RKO (cell line): ENCODE measurements at regions not wholly inside any gene's neighbourhood (a gene's known extent, or its start where the extent isn't known, plus 50 kb on each side); places are given as distances from the start of the nearest gene placed in this dataset.
A peak's percentile ranks its signal among the peaks of the same experiment; 100 is the strongest.

ENCODE experiments used
- DNase-seq: peaks from one replicate; pipeline ENCODE4 v3.0.0-alpha.2; 2016; ENCODE audit warnings: low spot score

DNA sequence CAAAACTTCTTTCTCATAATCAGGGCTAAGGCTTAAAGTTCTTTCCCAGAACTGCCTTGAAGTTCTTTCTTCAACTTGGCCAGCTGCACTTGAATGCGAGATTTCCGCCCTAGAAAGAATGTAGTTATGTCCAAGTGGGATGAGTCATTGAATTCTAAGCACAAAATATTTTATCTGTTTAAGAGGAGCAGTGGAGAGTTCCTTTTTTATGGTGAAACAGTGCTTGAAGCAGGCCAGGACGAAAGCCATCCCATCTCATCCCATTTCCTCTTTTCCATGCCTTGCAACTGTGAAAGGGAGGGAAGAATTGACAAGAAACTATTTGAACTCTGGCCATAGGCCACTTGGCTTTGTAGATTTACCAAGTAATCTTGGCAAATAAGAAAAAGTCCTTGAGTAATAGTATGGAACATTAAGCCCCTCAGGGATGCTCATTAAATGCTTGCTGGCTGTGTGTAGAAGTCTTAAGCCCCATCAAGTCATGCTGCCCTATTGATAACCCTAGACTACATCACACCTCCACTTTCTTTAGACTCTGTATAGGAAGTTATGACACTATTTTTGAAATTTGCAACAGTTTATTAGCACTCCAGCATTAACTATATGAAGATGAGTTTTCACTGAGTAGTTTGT, 174.5 kb downstream of the KCTD12 start:
- no peak for DNase-seq

DNA sequence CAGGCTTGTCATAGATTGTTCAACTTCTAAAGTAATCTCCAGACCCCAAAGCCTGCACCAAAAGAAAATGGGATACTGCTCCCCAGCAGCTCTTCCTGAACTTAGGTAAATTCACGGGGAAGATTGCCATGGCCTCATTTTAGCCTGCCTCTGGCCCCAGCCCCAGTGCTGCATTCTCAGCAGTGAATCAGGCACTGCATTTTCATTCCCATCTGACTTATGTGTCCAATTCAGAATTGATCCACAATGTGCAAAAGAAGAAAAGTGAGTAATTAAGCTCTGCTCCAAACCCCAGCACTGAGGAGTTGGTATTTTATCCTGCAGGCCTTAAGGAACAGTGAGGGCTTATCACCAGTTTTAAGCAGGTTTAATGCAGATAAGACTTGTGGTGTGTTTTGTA, 176.4 kb downstream of the KCTD12 start:
- DNase-seq, result no peak

DNA sequence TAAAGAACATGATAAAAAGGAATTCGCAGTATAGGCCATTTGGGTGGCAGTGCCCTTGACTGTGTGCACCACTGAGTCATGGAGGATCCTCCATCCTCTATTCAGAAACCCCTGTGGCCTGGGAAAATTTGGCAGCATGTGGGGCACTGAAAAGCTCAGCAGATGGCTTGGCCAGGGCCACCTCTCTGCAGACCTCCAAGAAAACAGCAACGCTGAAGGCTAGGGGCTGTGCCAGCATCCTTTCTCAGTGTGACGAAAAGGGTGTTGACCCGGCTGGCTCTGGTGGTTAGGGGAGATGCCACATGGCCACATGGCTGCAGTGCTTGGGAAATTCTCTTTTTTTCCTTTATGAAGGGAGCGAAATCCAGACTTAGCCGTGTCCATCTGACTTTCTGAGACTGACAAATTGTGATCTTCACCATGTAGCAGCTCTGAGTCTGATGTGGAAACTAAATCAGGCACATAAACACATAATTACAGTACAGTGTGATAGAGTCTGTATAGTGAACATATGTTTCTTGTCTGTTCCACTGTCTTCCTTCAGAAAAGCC, 178.0 kb downstream of the KCTD12 start:
- DNase-seq, result no peak

DNA sequence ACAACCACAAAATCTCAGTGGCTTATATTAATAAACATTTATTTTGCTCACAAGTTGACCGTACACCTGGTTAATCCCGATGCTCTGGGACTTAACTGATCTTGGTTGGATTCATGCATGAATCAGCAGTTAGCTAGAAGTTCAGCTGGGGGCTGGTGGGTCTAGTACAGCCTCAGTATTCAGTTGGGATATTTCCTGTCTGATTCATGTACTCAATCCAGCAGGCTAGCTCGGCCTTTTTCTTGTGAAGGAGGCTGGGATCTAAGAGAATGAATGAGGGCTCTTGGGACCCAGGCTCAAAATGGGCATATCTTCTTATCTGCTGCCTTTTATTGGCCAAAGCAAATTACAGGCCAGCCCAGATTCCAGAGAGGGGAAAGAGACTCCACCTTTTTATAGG, 178.8 kb downstream of the KCTD12 start:
- DNase-seq, result no peak

DNA sequence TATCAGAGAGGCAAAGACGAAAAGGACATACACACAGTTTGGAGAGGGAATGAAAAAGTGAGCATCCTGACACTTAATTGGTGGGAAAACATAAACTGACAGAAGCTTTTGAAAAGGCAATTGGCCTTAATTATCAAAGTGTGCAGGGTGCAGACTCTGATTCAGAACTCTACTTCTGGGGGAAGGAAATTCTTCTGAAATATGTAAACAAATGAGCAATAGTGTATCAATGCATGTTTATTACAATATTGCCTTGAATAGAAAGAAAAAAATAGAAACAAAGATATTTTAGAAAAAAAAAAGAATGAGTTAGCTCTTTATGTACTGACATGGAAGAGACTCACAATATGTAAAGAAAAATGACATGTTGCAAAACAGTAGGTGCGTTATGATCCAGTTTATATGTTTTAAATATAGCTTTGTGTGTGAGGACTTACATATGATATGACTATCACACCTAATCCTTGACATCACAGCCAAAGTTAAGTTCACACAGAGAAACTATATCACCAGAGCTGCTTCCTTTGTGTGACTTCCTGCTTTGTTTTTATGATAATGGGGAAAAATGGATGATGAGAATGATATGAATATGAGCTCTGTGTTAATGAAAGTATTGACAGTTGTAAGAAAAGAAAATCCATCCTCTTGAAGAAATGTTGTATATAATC, 182.4 kb downstream of the KCTD12 start:
- DNase-seq, result no peak

DNA sequence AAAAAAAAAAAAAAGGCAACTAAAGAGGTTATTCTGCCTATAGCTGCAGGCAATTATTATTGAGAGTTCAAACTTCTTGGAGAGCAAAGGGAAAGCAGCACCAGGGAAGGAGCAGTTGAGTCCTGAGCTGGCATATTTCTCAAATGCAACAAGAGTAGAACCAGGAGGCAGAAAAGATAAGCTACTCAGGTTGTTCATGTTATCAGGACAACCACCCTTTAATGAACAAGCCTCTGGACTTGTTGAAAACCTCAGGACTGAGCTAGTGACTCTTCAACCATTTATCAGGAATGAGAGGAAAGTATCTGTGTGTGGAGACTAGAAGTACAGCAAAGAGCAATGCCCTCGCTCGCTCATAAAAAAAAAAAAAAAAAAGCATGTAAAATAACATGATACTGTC, 183.0 kb downstream of the KCTD12 start:
- no peak for DNase-seq

DNA sequence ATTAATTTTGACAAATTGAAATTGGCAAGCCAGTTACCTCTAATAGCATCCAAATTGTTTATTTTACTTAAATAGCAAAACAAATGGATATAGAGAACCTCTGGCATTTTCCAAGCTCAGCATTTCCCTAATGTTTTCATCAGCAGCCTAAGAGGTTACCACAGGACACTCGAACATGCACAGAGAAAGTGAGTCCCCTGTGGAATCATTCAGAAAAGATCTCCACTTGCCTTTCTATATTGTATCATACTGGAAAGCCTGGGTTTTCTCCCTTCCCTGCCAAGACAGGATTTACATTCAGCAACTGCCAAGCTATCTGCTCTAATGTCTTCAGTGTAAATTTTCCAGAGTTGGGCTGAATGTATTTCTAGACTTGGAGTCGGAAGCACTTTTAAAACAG, 188.9 kb downstream of the KCTD12 start:
- DNase-seq, result no peak

DNA sequence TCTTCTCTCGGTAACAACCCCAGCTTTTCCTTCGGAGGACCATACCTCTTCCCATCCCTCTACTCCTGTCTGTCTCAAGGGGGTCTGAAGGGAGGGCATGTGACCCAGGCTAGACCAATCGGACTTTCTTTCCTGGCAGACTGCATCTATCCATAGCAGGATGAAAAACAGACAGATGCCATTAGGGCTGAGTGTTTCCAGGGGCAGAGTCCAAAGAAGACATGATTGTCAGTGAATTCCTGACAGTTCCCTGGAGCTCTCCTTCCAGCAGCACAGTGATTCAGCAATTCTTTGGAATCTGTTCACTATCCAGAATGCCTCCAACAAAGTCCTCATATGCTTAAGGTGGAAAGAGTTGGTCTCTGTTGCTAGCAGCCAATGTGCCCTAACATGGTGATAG, 189.8 kb downstream of the KCTD12 start:
- DNase-seq, result no peak

DNA sequence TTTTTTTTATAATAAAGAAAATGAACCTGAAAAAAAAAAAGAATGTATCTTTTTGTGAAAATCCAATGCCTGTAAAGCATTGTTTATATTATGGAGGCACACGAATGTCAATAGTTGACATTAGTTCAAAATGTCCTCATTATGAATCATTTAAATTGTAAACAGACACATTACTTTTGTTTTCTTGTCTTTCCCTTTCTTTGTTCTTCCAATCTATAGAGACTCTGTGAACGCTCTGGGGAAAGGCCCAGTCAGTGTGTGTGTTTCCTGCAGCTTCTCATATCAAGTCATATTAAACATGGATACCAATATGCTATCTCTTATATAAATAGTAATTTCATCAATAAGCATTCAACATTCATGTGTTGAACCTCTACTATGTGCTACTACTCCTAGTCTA, 193.1 kb downstream of the KCTD12 start:
- no peak for DNase-seq

DNA sequence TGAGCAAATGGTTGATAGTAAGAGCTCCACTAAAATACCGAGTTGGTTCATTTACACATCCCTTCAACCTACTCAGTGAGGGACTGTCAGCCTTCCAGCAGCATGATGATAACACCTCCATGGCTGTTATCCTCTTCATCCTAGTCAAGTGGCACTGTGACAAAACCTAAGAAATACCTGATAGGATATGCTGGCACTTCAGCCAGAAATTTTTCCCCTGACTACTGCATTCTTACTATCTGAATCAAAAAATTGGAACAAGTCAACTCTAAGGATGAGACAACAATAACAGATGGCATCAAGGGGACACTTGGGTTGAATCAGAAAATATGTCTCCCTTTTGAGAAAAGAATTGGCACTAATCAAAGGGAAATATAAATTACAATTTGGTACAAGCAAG, 193.9 kb downstream of the KCTD12 start:
- no peak for DNase-seq

DNA sequence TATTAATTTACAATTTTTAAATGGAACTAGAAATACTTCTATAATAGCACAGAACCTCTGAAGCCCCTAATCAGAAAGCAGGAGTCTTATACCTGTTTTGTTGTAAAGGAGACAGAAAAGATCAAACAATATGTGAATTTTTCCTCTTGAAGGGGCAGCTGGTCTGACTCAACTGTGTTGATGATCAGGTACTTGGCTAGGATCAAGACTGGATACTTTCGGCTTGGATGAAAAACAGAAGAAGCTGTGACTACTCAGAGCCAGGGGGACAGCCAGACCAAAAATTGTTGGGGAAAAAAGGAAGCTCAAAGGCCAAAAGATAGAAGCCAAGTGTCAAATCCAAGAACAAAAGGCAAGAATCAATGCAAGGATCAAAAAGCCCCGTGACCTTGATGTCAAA, 195.6 kb downstream of the KCTD12 start:
- DNase-seq, result no peak

DNA sequence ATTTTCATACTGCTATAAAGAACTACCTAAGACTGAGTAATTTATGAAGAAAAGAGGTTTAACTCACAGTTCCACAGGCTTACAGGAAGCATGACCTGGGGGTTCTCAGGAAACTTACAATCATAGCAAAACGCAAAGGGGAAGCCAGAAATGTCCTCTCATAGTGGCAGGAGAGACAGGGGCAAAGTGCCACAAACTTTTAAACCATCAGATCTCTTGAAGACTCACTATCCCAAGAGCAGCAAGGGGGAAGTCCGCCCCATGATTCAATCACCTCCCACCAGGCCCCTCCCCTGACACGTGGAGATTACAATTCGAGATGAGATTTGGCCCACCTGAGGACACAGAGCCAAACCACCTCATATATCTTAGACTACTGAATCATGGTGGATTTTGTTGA, 198.7 kb downstream of the KCTD12 start:
- DNase-seq, result no peak

DNA sequence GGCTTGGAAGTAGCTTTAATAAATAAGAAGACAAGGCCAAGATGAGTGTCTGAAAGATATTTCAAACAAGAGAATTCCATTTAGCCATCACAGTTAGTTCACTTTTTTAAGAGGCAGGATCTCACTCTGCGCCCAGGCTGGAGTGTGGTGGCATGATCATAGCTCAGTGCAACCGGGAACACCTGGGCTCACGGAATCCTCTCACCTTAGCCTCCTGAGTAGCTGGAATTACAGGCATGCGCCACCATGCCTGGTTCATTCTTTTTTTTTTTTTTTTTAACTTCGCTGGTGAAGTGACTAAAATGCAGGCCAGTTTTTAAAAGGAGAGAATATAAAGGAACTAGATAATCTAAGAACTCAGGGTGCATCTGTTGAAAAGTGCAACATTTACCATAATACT, 200.3 kb downstream of the KCTD12 start:
- no peak for DNase-seq

DNA sequence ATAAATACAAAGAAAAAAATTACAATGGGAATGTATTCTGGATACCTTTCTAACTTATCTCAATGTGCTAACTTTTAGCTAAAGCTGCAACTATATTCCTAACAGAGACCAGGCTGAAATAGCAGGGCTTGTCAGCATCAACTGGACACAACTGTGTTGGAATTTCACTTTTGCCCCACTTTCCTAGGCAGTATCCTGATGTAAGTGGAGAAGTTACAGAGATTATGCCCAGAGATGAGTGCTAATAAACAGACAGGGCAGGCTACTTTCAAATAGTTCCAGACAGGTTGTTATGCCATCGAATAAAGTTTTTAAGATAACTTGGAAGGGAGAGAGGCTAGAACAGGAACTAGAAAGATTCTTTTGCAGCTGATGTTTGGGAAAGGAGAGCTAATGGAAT, 201.9 kb downstream of the KCTD12 start:
- no peak for DNase-seq

DNA sequence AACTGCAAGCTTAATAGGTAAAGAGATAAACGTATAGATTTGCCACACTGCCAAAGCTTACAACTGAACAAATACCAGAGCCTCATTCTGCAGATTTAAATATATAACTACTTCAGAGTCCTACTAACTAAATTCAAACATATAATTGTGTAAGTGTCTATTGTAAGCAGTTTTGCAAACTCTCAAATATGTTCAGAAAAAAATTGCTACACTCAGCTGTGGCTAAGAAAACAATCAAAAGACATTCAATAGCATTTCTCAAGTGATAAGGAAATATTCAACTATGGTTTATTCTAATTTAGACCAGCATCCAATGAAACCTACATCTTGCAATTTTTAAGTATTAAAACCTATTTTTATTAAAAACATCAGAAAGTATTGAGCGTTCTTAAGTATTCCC, 202.4 kb downstream of the KCTD12 start:
- no peak for DNase-seq

DNA sequence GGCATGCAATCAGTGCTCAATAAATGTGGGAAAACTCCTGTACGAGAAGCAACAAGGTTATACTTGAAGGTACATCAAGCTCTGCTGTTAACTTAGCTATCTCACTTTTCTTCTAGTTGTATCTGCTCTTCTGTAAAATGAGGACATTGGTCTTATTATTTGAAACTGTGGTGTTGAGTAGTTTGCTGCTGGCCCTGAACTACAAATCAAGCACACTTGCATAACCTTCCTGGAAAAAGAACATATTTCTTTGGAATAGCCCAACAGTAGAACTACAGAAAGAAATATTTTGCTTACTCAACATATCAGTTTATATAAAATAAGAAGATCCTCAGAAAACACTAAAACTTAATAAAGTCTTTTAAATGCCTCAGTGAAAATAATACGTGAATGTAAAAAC, 203.0 kb downstream of the KCTD12 start:
- no peak for DNase-seq

DNA sequence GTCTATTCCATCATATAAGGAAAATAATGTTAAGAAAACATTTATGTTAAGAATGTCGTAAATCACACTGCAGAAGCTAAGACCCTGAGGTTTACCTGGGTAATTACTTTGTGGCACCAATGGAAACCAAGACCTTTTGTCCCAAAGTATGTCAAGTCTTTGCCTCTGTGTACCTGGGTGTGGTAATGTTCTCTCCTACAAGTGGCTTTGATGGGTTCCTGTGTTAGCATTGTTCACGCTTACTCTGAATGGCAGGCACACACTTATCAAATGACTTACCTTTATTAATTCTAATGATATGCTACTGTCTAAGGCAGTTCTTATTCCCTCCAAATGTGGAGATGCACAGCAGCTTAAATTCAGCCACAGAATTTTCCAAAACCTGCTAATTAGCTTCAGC, 206.1 kb downstream of the KCTD12 start:
- DNase-seq, result no peak

DNA sequence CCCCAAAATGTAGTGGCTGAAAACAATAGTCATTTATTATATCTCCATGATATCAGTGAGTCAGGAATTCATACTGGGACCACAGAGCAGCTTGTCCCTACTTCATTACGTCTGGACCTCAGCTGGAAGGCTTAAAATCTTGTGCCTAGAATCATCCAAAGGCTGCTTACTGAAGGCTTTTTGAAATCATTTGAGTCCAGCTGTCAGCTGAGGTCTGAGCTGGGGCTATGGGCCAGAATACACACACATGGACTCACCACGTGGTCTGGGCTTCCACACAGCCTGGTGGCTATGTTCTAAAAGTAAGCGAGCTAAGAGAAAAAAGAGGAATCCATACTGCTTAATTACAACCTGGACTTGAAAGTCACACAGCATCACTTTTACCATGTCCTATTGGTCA, 209.2 kb downstream of the KCTD12 start:
- no peak for DNase-seq

DNA sequence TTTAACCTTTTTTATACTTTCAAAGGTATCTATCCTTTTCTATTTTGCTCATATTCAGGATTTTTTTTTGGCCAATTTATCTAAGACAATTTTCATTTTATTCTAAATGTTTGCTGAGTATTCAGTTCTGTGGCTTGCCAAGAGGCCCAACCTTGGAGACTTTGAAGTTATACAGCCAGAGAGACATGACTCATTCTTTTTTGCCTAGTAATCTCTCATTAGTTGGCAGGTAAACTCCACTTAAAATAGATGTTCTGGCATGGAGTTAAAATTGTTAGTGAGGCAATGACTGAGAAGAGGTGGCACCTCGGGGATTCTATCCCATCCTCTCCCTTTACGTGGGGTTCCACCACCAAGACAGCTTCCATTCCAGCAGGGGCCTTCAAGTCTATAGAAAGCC, 213.8 kb downstream of the KCTD12 start:
- no peak for DNase-seq

DNA sequence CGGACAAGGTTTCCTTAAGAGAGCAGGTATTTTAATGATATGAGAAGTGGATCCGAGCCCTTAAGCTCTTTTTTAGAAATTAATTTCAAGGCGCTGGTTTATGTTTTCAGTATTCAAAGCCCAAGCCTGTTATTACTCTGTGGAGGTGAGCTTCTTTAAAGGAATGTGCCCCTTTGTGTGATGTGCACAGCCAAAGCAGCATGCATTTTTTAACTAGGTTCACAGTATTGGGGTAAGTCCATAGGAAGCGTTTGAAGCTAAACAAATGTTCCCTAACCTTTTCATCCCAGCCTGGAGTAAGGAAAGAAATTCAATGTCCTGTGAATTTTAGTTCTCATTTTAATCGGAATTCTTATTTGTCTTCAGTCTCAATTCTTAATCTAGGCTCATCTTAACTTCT, 217.5 kb downstream of the KCTD12 start:
- DNase-seq, result no peak

DNA sequence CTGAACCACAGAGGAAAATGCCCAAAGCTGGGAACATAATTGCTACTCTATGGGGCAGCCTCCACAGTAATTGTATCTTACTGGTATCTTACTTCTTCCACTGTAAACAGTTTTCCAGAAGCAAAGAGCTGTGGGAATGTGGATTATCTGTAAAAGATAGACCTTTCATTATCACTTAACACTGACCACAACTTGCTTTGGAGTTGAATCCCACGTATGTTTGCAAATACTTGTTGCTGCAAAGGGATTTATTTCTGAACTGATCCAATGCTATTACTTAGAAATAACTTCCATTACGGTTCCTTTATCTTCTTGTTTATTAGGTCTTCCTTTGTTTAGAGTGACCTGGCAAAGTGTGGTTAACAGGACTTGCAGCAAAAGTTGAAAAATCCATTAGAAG, 218.1 kb downstream of the KCTD12 start:
- no peak for DNase-seq

DNA sequence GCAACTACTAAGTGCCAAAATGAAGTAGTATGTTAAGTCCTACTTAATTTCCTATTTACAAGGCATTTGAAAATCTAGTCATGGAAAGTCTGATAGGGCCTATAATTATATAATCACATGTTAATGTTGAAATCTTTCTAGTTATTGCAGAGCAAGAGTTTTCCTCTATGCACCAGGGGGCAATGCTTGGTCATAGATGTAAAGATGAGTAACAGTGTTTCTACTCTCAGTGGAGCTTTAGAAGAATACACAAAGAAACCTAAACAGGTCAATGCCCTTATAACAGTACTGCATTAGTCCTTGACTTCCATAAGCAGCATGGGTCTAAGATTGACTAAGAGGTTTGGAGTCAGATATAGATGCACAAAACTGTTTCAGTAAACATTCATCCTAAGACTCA, 218.7 kb downstream of the KCTD12 start:
- DNase-seq, result peak; percentile 30

DNA sequence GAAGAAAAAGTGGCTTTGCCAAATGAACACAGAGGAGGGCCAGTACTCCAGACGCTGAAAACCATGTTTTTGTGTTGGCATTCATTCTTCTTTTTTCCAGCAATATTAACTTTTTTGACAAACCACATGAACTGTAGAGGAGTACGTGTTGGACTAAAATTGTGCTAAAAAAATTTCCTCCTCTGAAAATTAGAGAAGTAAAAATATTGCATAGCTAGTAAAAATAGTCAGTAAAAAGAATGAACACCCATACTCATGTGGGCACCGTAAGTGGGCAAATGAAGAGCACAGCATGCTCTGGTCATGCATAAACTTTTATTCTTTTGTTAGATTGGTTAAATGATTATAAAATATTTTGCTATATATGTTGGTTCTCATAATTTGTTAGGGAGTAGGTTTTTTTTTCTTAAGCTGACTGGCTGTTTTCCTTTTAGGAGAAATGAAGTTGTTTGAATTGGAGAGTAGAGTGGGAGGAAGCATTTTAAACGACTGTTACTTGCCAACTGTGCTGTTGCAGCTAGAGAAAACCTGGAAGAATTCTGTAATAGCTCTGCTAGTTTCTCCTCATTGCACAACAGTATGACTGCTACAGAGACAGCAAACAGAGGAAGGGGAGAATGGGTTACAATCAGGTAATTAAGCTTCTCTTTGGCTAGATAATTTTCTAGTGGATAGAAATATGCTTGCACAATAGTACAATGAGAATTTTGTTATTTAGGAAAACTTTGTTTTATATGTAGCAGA, 222.4 kb downstream of the KCTD12 start:
- no peak for DNase-seq
